ENCODE measurements at regions not wholly inside any gene's neighbourhood (a gene's known extent, or its start where the extent isn't known, plus 50 kb on each side); places are given as distances from the start of the nearest gene placed in this dataset.
A peak's percentile ranks its signal among the peaks of the same experiment; 100 is the strongest.
"Not testable (repeated sequence)": the region's sequence is repeated elsewhere in the genome, so short reads cannot be mapped to it uniquely, and the experiment has no call there.

- Mint-ChIP-seq H3K4me3 (ENCODE audit: low read depth) (no peak overlapping the region), H3K9me3 (ENCODE audit: low read depth) (no peaks in the 10 kb centered on the region), H3K36me3 (ENCODE audit: insufficient read depth) (no peaks in the 10 kb centered on the region), H3K27ac (no peak overlapping the region), H3K27me3 (peaks cover 18% of the 10 kb centered on the region), H3K4me1 (ENCODE audit: low read depth) (peaks cover 3% of the 10 kb centered on the region)
- DNase-seq (ENCODE audit: low spot score, unreplicated experiment), result no peak
- TF ChIP-seq CTCF (IDR thresholded peaks at IDR 0.05; ENCODE audit: unreplicated experiment), result peak; percentile 31
These were observed 70.2 kb upstream of the PDSS1 start for GRCh38 chr10:26627324-26627723.

- H3K4me1 Mint-ChIP-seq (ENCODE audit: low read depth), result peaks cover 3% of the 10 kb centered on the region
- peaks cover 12% of the 10 kb centered on the region for H3K27me3 Mint-ChIP-seq
- no peak overlapping the region for H3K27ac Mint-ChIP-seq
- H3K4me3 Mint-ChIP-seq (ENCODE audit: low read depth), result no peak overlapping the region
- H3K36me3 Mint-ChIP-seq (ENCODE audit: insufficient read depth), result no peaks in the 10 kb centered on the region
- no peak for TF ChIP-seq CTCF (IDR thresholded peaks at IDR 0.05; ENCODE audit: unreplicated experiment)
- no peak for DNase-seq (ENCODE audit: low spot score, unreplicated experiment)
- no peaks in the 10 kb centered on the region for H3K9me3 Mint-ChIP-seq (ENCODE audit: low read depth)
These were observed 69.1 kb upstream of the PDSS1 start for GRCh38 chr10:26628395-26628794.

GRCh38 chr10:26632171-26632570 is 65.3 kb upstream of the PDSS1 start:
- not testable (repeated sequence) for H3K36me3 Mint-ChIP-seq (ENCODE audit: insufficient read depth); H3K27ac Mint-ChIP-seq; H3K27me3 Mint-ChIP-seq; H3K4me1 Mint-ChIP-seq (ENCODE audit: low read depth); DNase-seq (ENCODE audit: low spot score, unreplicated experiment); H3K9me3 Mint-ChIP-seq (ENCODE audit: low read depth); H3K4me3 Mint-ChIP-seq (ENCODE audit: low read depth)

- H3K4me1 Mint-ChIP-seq (ENCODE audit: low read depth); H3K27ac Mint-ChIP-seq; H3K27me3 Mint-ChIP-seq; H3K36me3 Mint-ChIP-seq (ENCODE audit: insufficient read depth); H3K4me3 Mint-ChIP-seq (ENCODE audit: low read depth); DNase-seq (ENCODE audit: low spot score, unreplicated experiment); H3K9me3 Mint-ChIP-seq (ENCODE audit: low read depth): not testable (repeated sequence)
These were observed 63.4 kb upstream of the PDSS1 start for GRCh38 chr10:26634111-26634510.

- H3K4me1 Mint-ChIP-seq (ENCODE audit: low read depth), result no peaks in the 10 kb centered on the region
- no peaks in the 10 kb centered on the region for H3K9me3 Mint-ChIP-seq (ENCODE audit: low read depth)
- no peak for TF ChIP-seq CTCF (IDR thresholded peaks at IDR 0.05; ENCODE audit: unreplicated experiment)
- H3K27ac Mint-ChIP-seq, result no peak overlapping the region
- no peaks in the 10 kb centered on the region for H3K36me3 Mint-ChIP-seq (ENCODE audit: insufficient read depth)
- H3K27me3 Mint-ChIP-seq, result no peaks in the 10 kb centered on the region
- DNase-seq (ENCODE audit: low spot score, unreplicated experiment), result no peak
- H3K4me3 Mint-ChIP-seq (ENCODE audit: low read depth), result no peak overlapping the region
These were observed 59.8 kb upstream of the PDSS1 start for GRCh38 chr10:26637521-26638275.

- H3K9me3 Mint-ChIP-seq (ENCODE audit: low read depth), result no peaks in the 10 kb centered on the region
- H3K27me3 Mint-ChIP-seq, result no peaks in the 10 kb centered on the region
- no peak for TF ChIP-seq CTCF (IDR thresholded peaks at IDR 0.05; ENCODE audit: unreplicated experiment)
- DNase-seq (ENCODE audit: low spot score, unreplicated experiment), result no peak
- no peak overlapping the region for H3K27ac Mint-ChIP-seq
- no peaks in the 10 kb centered on the region for H3K36me3 Mint-ChIP-seq (ENCODE audit: insufficient read depth)
- H3K4me3 Mint-ChIP-seq (ENCODE audit: low read depth), result no peak overlapping the region
- no peaks in the 10 kb centered on the region for H3K4me1 Mint-ChIP-seq (ENCODE audit: low read depth)
These were observed 57.1 kb upstream of the PDSS1 start for GRCh38 chr10:26640391-26640790.

Data from progenitor cell of endocrine pancreas (in vitro differentiated cells).